ENCODE measurements at regions not wholly inside any gene's neighbourhood (a gene's known extent, or its start where the extent isn't known, plus 50 kb on each side); places are given as distances from the start of the nearest gene placed in this dataset.

- TF ChIP-seq CTCF (IDR thresholded peaks at IDR 0.05; ENCODE audit: borderline replicate concordance): no peak
- Histone ChIP-seq H3K27me3 (ENCODE audit: low read depth) (no peaks in the 10 kb centered on the region), H3K4me1 (no peaks in the 10 kb centered on the region), H3K27ac (replicated peaks) (no peak overlapping the region), H3K36me3 (no peaks in the 10 kb centered on the region), H3K9me3 (replicated peaks) (no peaks in the 10 kb centered on the region), H3K4me3 (no peak overlapping the region)
- intact Hi-C loops (cut with micrococcal nuclease): no loop called here
- DNase-seq: no peak
Measured at GRCh38 chr10:55058800-55059199, 257.8 kb upstream of the PCDH15 start.

DNA sequence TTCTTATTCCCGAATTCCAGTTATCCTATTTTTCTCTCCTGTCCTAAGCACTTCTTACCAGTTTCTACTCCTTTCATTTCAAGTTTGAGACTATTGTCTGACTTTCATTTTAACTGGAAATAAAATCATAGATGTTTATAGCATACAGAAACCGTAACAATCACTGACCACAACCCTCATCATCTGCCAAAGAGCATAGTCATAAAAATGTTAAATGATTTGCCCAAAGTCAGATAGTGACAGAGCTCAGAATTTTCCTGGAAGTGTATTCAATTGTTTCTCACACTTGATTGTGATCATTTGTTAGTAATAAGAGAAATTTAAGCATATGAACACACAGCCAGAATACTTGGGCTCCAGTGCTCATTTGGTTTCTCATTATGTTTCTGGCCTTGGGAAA is 250.5 kb upstream of the PCDH15 start:
- Histone ChIP-seq H3K4me1 (no peaks in the 10 kb centered on the region), H3K27me3 (ENCODE audit: low read depth) (no peaks in the 10 kb centered on the region), H3K9me3 (replicated peaks) (no peaks in the 10 kb centered on the region), H3K4me3 (no peak overlapping the region), H3K36me3 (no peaks in the 10 kb centered on the region), H3K27ac (replicated peaks) (no peak overlapping the region)
- TF ChIP-seq CTCF (IDR thresholded peaks at IDR 0.05; ENCODE audit: borderline replicate concordance): no peak
- no peak for DNase-seq
- intact Hi-C loops (cut with micrococcal nuclease): no loop called here

- DNase-seq: no peak
- Histone ChIP-seq H3K27me3 (ENCODE audit: low read depth) (no peaks in the 10 kb centered on the region), H3K4me1 (no peaks in the 10 kb centered on the region), H3K9me3 (replicated peaks) (no peaks in the 10 kb centered on the region), H3K27ac (replicated peaks) (no peak overlapping the region), H3K4me3 (no peak overlapping the region), H3K36me3 (no peaks in the 10 kb centered on the region)
- intact Hi-C loops (cut with micrococcal nuclease): no loop called here
- TF ChIP-seq CTCF (IDR thresholded peaks at IDR 0.05; ENCODE audit: borderline replicate concordance): no peak
Measured at GRCh38 chr10:55048830-55049498, 247.9 kb upstream of the PCDH15 start.

DNA sequence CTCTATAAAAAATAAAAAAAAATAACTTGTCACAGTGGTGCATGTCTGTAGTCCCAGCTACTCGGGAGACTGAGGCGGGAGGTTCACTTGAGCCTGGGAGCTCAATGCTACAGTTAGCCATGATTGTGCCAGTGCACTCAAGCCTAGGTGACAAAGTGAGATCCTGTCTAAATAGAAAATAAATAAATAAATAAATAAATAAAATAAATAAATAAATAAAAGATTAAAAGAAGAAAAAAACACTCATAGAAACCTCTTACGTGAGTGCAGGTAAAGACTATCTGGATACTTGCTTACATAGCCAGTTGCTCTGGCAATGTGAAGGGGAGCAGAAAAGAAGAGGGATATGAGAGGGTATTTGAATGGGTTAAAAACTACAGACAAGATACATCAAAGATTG is 242.5 kb upstream of the PCDH15 start:
- intact Hi-C loops (cut with micrococcal nuclease): no loop called here
- no peaks in the 10 kb centered on the region for H3K4me1 ChIP-seq
- H3K36me3 ChIP-seq: no peaks in the 10 kb centered on the region
- TF ChIP-seq CTCF (IDR thresholded peaks at IDR 0.05; ENCODE audit: borderline replicate concordance): no peak
- no peak for DNase-seq
- H3K27me3 ChIP-seq (ENCODE audit: low read depth): no peaks in the 10 kb centered on the region
- H3K9me3 ChIP-seq (replicated peaks): no peaks in the 10 kb centered on the region
- no peak overlapping the region for H3K27ac ChIP-seq (replicated peaks)
- no peak overlapping the region for H3K4me3 ChIP-seq

- Histone ChIP-seq H3K27me3 (ENCODE audit: low read depth) (no peaks in the 10 kb centered on the region), H3K9me3 (replicated peaks) (peaks cover 7% of the 10 kb centered on the region), H3K27ac (replicated peaks) (no peak overlapping the region), H3K4me3 (no peak overlapping the region), H3K4me1 (no peaks in the 10 kb centered on the region), H3K36me3 (no peaks in the 10 kb centered on the region)
- no peak for TF ChIP-seq CTCF (IDR thresholded peaks at IDR 0.05; ENCODE audit: borderline replicate concordance)
- DNase-seq: no peak
- intact Hi-C loops (cut with micrococcal nuclease): no loop called here
Measured at GRCh38 chr10:55033061-55033460, 232.0 kb upstream of the PCDH15 start.
